Right forelimb (tissue), 1 donor: ENCODE measurements at regions not wholly inside any gene's neighbourhood (a gene's known extent, or its start where the extent isn't known, plus 50 kb on each side); places are given as distances from the start of the nearest gene placed in this dataset.
A peak's percentile ranks its signal among the peaks of the same experiment; 100 is the strongest.

Experiments used
- DNase-seq: peaks from one replicate; pipeline ENCODE4 v3.0.0-alpha.2; 2018

- no peak for DNase-seq
Measured at GRCh38 chr17:55580596-55581133, 69.4 kb upstream of the SMIM36 start.

DNA sequence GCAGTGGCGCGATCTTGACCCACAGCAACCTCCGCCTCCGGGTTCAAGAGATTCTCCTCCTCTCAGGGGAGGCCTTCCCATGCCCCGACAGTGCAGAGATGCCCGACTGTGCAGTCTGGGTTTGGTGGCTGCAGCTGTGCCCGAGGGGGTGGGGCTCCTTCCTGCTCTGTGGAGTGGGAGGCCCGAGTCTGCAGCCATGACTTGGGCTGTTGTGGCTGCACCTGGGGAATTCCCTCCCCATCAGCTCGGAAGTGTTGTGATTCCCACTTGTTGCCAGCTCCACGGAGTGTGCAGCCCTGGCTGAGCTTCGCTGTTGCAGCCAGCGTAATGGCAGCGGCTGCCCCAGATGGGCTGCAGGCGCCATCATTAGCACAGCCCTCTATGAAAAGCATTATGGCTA lies 66.4 kb upstream of the SMIM36 start:
- no peak for DNase-seq

DNA sequence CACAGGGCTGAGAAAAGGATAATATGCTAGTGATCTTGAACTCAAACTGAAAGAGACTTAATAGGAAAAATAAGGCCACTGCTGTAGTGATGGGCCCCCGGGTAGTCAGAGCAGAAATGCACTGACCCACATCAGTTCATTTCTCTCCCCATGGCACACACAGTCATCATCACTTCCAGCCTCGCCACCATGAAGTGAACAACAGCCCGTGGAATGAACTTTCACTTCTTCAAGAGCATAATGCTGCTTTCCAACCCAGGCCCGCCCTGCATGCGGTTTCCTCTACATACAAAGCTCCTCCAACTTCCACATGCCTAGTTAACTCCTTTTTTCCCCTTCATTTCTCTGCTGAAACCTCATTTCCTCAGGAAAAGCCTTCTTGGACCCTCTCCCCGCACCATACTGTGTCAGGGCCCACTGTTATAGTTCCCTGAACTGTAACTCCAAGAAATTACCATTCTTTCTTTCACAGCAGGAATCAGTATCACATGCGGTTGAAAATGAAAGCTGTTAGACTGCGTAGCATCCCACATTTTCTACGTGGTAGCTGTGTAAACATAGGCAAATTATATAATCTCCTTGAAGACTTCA lies 65.8 kb upstream of the SMIM36 start:
- DNase-seq: peak; percentile 69

GRCh38 chr17:55576237-55576995 lies 65.2 kb upstream of the SMIM36 start:
- no peak for DNase-seq

- no peak for DNase-seq
Measured at GRCh38 chr17:55575058-55575636, 63.9 kb upstream of the SMIM36 start.

- DNase-seq: no peak
Measured at GRCh38 chr17:55572599-55572998, 61.3 kb upstream of the SMIM36 start.

- DNase-seq: no peak
Measured at GRCh38 chr17:55572139-55572538, 60.9 kb upstream of the SMIM36 start.

- DNase-seq: no peak
Measured at GRCh38 chr17:55571095-55571494, 59.8 kb upstream of the SMIM36 start.

- no peak for DNase-seq
Measured at GRCh38 chr17:55570391-55570790, 59.1 kb upstream of the SMIM36 start.

- DNase-seq: peak; percentile 63
Measured at GRCh38 chr17:55567240-55568214, 56.3 kb upstream of the SMIM36 start.

DNA sequence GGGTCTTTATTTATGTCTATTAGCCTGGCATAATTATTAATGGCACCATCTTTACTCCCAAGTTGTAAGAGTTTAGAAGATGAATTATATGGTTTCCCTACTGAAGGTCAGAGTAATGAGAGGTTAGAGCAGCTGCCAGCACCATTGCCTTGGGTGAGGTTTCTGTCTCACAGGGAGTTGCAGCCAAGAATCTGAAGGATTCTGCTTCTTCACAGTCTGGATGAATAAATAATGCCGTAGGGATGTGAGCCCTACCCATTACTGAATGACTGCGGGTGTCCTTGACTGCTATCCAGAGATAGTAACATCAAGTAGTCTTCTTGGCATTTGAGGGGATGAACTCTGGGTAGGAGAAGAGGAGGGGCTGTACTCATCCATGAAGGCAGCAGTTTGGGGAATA lies 52.8 kb upstream of the SMIM36 start:
- no peak for DNase-seq

DNA sequence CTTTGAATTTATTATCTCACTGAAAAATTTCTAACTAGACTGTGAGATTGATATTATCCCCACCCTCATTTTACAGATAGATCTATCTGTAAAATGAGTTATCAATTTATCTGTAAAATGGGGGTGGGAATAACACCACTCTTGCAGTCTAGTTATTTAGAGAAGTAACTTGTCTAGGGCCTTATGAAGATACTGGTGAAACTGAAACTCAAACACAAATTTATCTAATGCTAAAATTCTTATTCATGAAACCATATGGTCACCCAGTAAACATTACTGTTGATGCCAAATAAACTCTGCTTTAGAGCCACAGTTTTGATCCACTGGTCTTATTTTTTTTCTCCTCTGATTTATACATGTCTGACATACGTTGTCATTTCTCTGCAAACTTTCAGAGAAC lies 52.1 kb upstream of the SMIM36 start:
- no peak for DNase-seq

DNA sequence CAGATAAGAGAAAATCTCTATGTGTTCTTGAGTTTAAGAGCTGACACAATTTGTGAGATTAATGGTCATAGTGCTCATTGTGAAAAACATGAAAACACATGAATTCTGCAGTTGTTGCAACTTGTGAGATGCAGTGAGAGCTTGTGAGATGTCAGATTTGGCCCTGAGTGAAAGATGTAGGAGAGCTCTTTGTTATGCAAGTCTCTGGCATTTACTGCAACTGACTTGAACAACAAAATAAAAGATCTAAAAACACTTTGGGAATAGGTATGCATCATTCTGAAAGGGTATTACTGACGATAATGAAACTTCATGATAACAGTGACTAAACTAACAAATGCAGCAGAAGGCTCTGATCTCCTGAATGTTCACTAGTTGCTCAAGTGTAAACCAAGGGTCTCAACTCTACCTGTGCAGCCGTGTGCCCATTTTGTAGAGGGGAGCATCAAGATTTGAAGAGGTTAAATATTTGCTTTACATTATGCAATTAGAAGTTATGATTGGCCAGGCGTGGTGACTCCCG lies 50.8 kb upstream of the SMIM36 start:
- DNase-seq: no peak

GRCh38 chr17:55561316-55561972 lies 50.2 kb upstream of the SMIM36 start:
- DNase-seq: no peak
